A673 (cell line): ENCODE measurements at regions not wholly inside any gene's neighbourhood (a gene's known extent, or its start where the extent isn't known, plus 50 kb on each side); places are given as distances from the start of the nearest gene placed in this dataset.

Experiments
- EZH2 ChIP-seq: fragments of 200-600 bp; sonication (generic); IDR thresholded peaks from 2 replicates; pipeline ENCODE4 v1.6.1; 2017; ENCODE audit warnings: borderline replicate concordance, low read depth, mild to moderate bottlenecking, mixed read lengths, antibody characterized with exemption, low read length; ENCODE audit not compliant: poor library complexity, severe bottlenecking
- TF ChIP-seq, protein P1 (sequence below): fragments of 300-800, 200-600 bp; sonication (generic); conservative IDR thresholded peaks from 2 replicates; pipeline ENCODE4 v1.5.1; 2017; ENCODE audit warnings: low read depth, mild to moderate bottlenecking, antibody characterized with exemption, low read length, moderate library complexity, mixed read lengths

DNA sequence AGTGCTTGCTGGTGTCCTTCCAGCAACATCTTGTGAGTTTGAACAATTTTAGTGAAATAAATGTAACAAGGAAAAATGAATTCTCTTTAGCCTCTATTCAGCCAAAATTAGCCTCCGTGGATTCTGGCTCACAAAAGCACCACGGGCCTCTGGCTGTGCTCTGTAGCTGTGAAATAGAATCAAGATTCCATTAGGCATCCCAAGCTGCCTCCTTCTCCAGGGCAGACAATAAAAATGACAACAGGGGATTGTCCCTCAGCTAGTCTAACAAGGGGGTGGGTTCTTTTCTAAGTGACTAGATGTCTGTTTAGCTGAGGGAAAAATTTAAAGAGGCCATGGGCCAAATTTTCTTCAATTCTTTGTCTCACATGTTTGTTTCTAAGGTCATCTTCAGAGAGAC, 254.7 kb upstream of the FIGN start:
- TF ChIP-seq, protein P1, sequence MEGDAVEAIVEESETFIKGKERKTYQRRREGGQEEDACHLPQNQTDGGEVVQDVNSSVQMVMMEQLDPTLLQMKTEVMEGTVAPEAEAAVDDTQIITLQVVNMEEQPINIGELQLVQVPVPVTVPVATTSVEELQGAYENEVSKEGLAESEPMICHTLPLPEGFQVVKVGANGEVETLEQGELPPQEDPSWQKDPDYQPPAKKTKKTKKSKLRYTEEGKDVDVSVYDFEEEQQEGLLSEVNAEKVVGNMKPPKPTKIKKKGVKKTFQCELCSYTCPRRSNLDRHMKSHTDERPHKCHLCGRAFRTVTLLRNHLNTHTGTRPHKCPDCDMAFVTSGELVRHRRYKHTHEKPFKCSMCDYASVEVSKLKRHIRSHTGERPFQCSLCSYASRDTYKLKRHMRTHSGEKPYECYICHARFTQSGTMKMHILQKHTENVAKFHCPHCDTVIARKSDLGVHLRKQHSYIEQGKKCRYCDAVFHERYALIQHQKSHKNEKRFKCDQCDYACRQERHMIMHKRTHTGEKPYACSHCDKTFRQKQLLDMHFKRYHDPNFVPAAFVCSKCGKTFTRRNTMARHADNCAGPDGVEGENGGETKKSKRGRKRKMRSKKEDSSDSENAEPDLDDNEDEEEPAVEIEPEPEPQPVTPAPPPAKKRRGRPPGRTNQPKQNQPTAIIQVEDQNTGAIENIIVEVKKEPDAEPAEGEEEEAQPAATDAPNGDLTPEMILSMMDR, result no peak
- no peak for TF ChIP-seq EZH2
